Ovary (tissue), 3 donors: ENCODE measurements at regions not wholly inside any gene's neighbourhood (a gene's known extent, or its start where the extent isn't known, plus 50 kb on each side); places are given as distances from the start of the nearest gene placed in this dataset.

Experiments
- CTCF ChIP-seq, 3 donors: fragments of 450-650 bp in 2 of 3; fragments of 200-600 bp in 1 of 3; IDR thresholded peaks; one replicate each; pipeline versions ENCODE4 v1.5.1 to v1.8.0; 2016 to 2022; ENCODE audit warnings: antibody characterized with exemption in 3 of 3, mild to moderate bottlenecking in 1 of 3
- EP300 ChIP-seq: sonication (generic); formaldehyde crosslinking; IDR thresholded peaks from one replicate; pipeline ENCODE4 v1.6.1; 2017; ENCODE audit warnings: antibody characterized with exemption
- POLR2A ChIP-seq: fragments of 450-650 bp; IDR thresholded peaks from one replicate; pipeline ENCODE4 v1.6.1; 2017; ENCODE audit warnings: antibody characterized with exemption, mild to moderate bottlenecking, moderate library complexity
- donor health status: DM: no; HTN: no; CAD: no.

DNA sequence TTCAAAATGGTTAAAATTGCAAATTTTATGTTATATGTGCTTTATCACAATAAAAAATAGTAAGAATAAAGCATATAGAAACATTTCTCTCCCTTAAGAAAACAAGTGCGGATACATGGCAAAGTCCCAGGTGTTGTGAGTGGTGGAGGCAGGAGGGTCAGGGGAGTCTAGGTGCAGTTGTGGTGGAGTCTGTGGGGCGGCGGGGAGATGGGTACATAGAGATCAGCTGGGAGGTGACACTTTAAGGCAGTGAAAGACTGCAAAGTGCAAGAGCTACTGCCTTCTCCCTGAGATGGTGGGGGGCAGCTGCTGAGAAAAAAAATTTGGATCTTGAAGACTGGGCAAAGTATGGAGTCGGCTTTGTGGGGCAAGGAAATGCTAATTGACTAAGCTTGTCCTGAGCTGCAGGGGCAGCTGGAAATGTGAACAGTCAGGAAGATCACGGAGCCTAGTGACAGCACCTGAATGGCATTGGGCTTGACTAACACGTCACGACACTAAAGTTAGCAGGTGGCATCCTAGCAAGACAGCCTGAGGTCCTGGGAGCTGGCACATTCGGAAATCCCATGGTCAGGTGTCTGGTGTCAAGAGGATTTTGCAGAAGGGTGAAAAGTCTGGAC lies 72.9 kb upstream of the IRS2 start:
- TF ChIP-seq CTCF (IDR thresholded peaks at IDR 0.05) (no peak), POLR2A (no peak), EP300 (no peak)
